Liver (tissue), 7 donors: ENCODE measurements at regions not wholly inside any gene's neighbourhood (a gene's known extent, or its start where the extent isn't known, plus 50 kb on each side); places are given as distances from the start of the nearest gene placed in this dataset.

Experiments used
- DNase-seq: peaks from one replicate; pipeline ENCODE4 v3.0.0-alpha.2; 2017; ENCODE audit warnings: low spot score
- H3K27ac ChIP-seq, 2 donors: one replicate each; pipeline ENCODE4 v1.7.0; 2013; ENCODE audit warnings: inconsistent platforms in 2 of 2, low read length in 2 of 2, control low read depth in 1 of 2, low read depth in 1 of 2, mild to moderate bottlenecking in 1 of 2
- H3K27me3 ChIP-seq, 4 donors: one replicate each; pipeline versions ENCODE4 v1.6.1 to v1.7.0; 2013; ENCODE audit warnings: low read length in 3 of 4, inconsistent platforms in 1 of 4, mild to moderate bottlenecking in 1 of 4, moderate library complexity in 1 of 4; ENCODE audit not compliant: control insufficient read depth in 4 of 4, insufficient read depth in 4 of 4
- H3K36me3 ChIP-seq, 4 donors: one replicate each; pipeline versions ENCODE4 v1.6.1 to v1.7.0; 2013; ENCODE audit warnings: low read length in 3 of 4, mild to moderate bottlenecking in 3 of 4, low read depth in 1 of 4, moderate library complexity in 1 of 4; ENCODE audit not compliant: control insufficient read depth in 4 of 4, insufficient read depth in 3 of 4
- H3K4me1 ChIP-seq, 4 donors: one replicate each; pipeline versions ENCODE4 v1.6.1 to v1.7.0; 2013; ENCODE audit warnings: low read length in 3 of 4, mild to moderate bottlenecking in 3 of 4, moderate library complexity in 1 of 4; ENCODE audit not compliant: control insufficient read depth in 4 of 4, insufficient read depth in 4 of 4
- H3K4me3 ChIP-seq, 3 donors: one replicate each; pipeline versions ENCODE4 v1.6.1 to v1.7.0; 2013; ENCODE audit warnings: low read length in 3 of 3, control low read depth in 1 of 3, low read depth in 1 of 3, mild to moderate bottlenecking in 1 of 3
- H3K9ac ChIP-seq, 2 donors: one replicate each; pipeline ENCODE4 v1.7.0; 2013; ENCODE audit warnings: low read length in 2 of 2, mild to moderate bottlenecking in 2 of 2, moderate library complexity in 2 of 2, control low read depth in 1 of 2, low read depth in 1 of 2
- H3K9me3 ChIP-seq, 4 donors: one replicate each; pipeline versions ENCODE4 v1.6.1 to v1.7.0; 2013; ENCODE audit warnings: low read length in 3 of 4; ENCODE audit not compliant: control insufficient read depth in 4 of 4
- ATF3 ChIP-seq: IDR thresholded peaks from 2 replicates; pipeline ENCODE4 v1.6.1; 2016; ENCODE audit warnings: antibody characterized with exemption
- EGR1 ChIP-seq, 2 donors: IDR thresholded peaks; 2 replicates each; pipeline ENCODE4 v1.6.1; 2016 to 2018; ENCODE audit warnings: antibody characterized with exemption in 2 of 2, low read depth in 2 of 2
- FOXA1 ChIP-seq: IDR thresholded peaks from 2 replicates; pipeline ENCODE4 v1.6.1; 2016; ENCODE audit warnings: antibody characterized with exemption
- FOXA2 ChIP-seq: IDR thresholded peaks from 2 replicates; pipeline ENCODE4 v1.6.1; 2016; ENCODE audit warnings: antibody characterized with exemption
- GABPA ChIP-seq, 2 donors: IDR thresholded peaks in 1 of 2; conservative IDR thresholded peaks in 1 of 2; 2 replicates each; pipeline ENCODE4 v1.6.1; 2016; ENCODE audit warnings: antibody characterized with exemption in 2 of 2, mild to moderate bottlenecking in 1 of 2, moderate library complexity in 1 of 2
- HNF4A ChIP-seq, 2 donors: conservative IDR thresholded peaks; 2 replicates each; pipeline ENCODE4 v1.6.1; 2016; ENCODE audit warnings: antibody characterized with exemption in 2 of 2, mild to moderate bottlenecking in 2 of 2
- HNF4G ChIP-seq: IDR thresholded peaks from 2 replicates; pipeline ENCODE4 v1.6.1; 2016; ENCODE audit warnings: antibody characterized with exemption
- JUND ChIP-seq, 2 donors: IDR thresholded peaks; 2 replicates each; pipeline ENCODE4 v1.6.1; 2016; ENCODE audit warnings: antibody characterized with exemption in 2 of 2
- MAX ChIP-seq: IDR thresholded peaks from 2 replicates; pipeline ENCODE4 v1.6.1; 2016; ENCODE audit warnings: antibody characterized with exemption
- NR2F2 ChIP-seq: IDR thresholded peaks from 2 replicates; pipeline ENCODE4 v1.6.1; 2016; ENCODE audit warnings: antibody characterized with exemption
- RAD21 ChIP-seq, 2 donors: IDR thresholded peaks; 2 replicates each; pipeline ENCODE4 v1.6.1; 2016; ENCODE audit warnings: antibody characterized with exemption in 2 of 2, mild to moderate bottlenecking in 2 of 2
- REST ChIP-seq: IDR thresholded peaks from 2 replicates; pipeline ENCODE4 v1.6.1; 2016; ENCODE audit warnings: antibody characterized with exemption, mild to moderate bottlenecking
- RXRA ChIP-seq, 2 donors: IDR thresholded peaks; 2 replicates each; pipeline ENCODE4 v1.6.1; 2017 to 2018; ENCODE audit warnings: antibody characterized with exemption in 2 of 2, mild to moderate bottlenecking in 1 of 2
- SP1 ChIP-seq: IDR thresholded peaks from 2 replicates; pipeline ENCODE4 v1.6.1; 2018; ENCODE audit warnings: antibody characterized with exemption, mild to moderate bottlenecking
- TAF1 ChIP-seq: conservative IDR thresholded peaks from 2 replicates; pipeline ENCODE4 v1.6.1; 2016; ENCODE audit warnings: antibody characterized with exemption, mild to moderate bottlenecking
- YY1 ChIP-seq: IDR thresholded peaks from 2 replicates; pipeline ENCODE4 v1.6.1; 2016; ENCODE audit warnings: antibody characterized with exemption, mild to moderate bottlenecking
- ZBTB33 ChIP-seq: IDR thresholded peaks from 2 replicates; pipeline ENCODE4 v1.6.1; 2016; ENCODE audit warnings: antibody characterized with exemption
- WGBS: extraction: QIAGEN DNeasy Blood & Tissue Kit; methylation state at CpG from one replicate; pipeline ENCODE4 v1.1.7; 2013; 5-methylcytosine and 5-hydroxymethylcytosine counted together
- donor health status: healthy.
- donor health status: healthy.
- donor health status: healthy.
- donor health status: healthy.

GRCh38 chr22:49400136-49400940 is 427.3 kb downstream of the BRD1 start:
- WGBS = 83% methylated on average over 24 of the region's 24 CpGs
- H3K27me3 ChIP-seq = peaks cover 0 to 5% (median 0%) of the 10 kb centered on the region in 4 donors
- no peaks in the 10 kb centered on the region for H3K36me3 ChIP-seq
- H3K27ac ChIP-seq = no peak overlapping the region
- DNase-seq = no peak
- no peak overlapping the region for H3K9ac ChIP-seq
- H3K4me3 ChIP-seq = no peak overlapping the region
- no peaks in the 10 kb centered on the region for H3K9me3 ChIP-seq
- TF ChIP-seq RXRA (IDR thresholded peaks at IDR 0.05) (no peak), JUND (IDR thresholded peaks at IDR 0.05) (no peak), SP1 (no peak), MAX (no peak), EGR1 (IDR thresholded peaks at IDR 0.05; ENCODE audit: low read depth in 2 of 2) (no peak), TAF1 (no peak)
- H3K4me1 ChIP-seq = no peaks in the 10 kb centered on the region

- H3K9ac ChIP-seq = no peak overlapping the region
- no peaks in the 10 kb centered on the region for H3K4me1 ChIP-seq
- H3K4me3 ChIP-seq = no peak overlapping the region
- no peak overlapping the region for H3K27ac ChIP-seq
- no peak for TF ChIP-seq SP1
- TF ChIP-seq NR2F2 = no peak
- no peak for TF ChIP-seq TAF1
- TF ChIP-seq HNF4A (conservative IDR thresholded peaks at IDR 0.05) = no peak
- no peak for TF ChIP-seq FOXA1
- no peak for TF ChIP-seq ZBTB33
- TF ChIP-seq MAX = no peak
- TF ChIP-seq REST = no peak
- TF ChIP-seq FOXA2 = no peak
- no peak for TF ChIP-seq EGR1 (IDR thresholded peaks at IDR 0.05; ENCODE audit: low read depth in 2 of 2)
- TF ChIP-seq RXRA (IDR thresholded peaks at IDR 0.05) = no peak
- no peak for TF ChIP-seq GABPA (IDR thresholded peaks at IDR 0.05 in 1 of 2, conservative IDR thresholded peaks at IDR 0.05 in 1 of 2)
- no peak for TF ChIP-seq JUND (IDR thresholded peaks at IDR 0.05)
- TF ChIP-seq YY1 = no peak
- TF ChIP-seq HNF4G = no peak
- no peak for TF ChIP-seq ATF3
- no peak for TF ChIP-seq RAD21 (IDR thresholded peaks at IDR 0.05)
- no peak for DNase-seq
- H3K36me3 ChIP-seq = no peaks in the 10 kb centered on the region
- H3K9me3 ChIP-seq = no peaks in the 10 kb centered on the region
- 75% methylated on average over 15 of the region's 15 CpGs for WGBS
- H3K27me3 ChIP-seq = peaks cover 0 to 9% (median under 1%) of the 10 kb centered on the region in 4 donors
Observed at GRCh38 chr22:49398646-49399045, 429.0 kb downstream of the BRD1 start.
